Mucosa of descending colon (tissue), 3 donors: ENCODE measurements at regions not wholly inside any gene's neighbourhood (a gene's known extent, or its start where the extent isn't known, plus 50 kb on each side); places are given as distances from the start of the nearest gene placed in this dataset.
A peak's percentile ranks its signal among the peaks of the same experiment; 100 is the strongest.

Experiments used
- ATAC-seq: fragments of 200-7000 bp; cut with Tn5 transposase; one replicate; pipeline ENCODE4 v1.9.1; 2020; ENCODE audit warnings: mild to moderate bottlenecking, moderate library complexity
- DNase-seq, 3 donors: peaks; one replicate each; pipeline ENCODE4 v3.0.0-alpha.2; 2020
- H3K36me3 ChIP-seq: fragments of 200-600 bp; one replicate; pipeline ENCODE4 v1.8.0; 2021; ENCODE audit warnings: low read depth, mild to moderate bottlenecking
- H3K4me1 ChIP-seq: fragments of 200-600 bp; one replicate; pipeline ENCODE4 v1.8.0; 2021; ENCODE audit warnings: low read depth, mild to moderate bottlenecking
- H3K4me3 ChIP-seq: fragments of 200-600 bp; one replicate; pipeline ENCODE4 v1.8.0; 2021; ENCODE audit warnings: mild to moderate bottlenecking
- H3K9me3 ChIP-seq: fragments of 200-600 bp; one replicate; pipeline ENCODE4 v1.8.0; 2021; ENCODE audit warnings: mild to moderate bottlenecking
- CTCF ChIP-seq: fragments of 200-600 bp; IDR thresholded peaks from one replicate; pipeline ENCODE4 v1.8.0; 2022; ENCODE audit warnings: antibody characterized with exemption, mild to moderate bottlenecking
- intact Hi-C, 2 donors: fragments of 100-400 bp; cut with DNase I in 1 of 2; cut with micrococcal nuclease in 1 of 2; formaldehyde crosslinking; loops; one replicate each; pipeline versions ENCODE4 v1.11.0 to v1.11.1; 2022; cut with DNase I, micrococcal nuclease
- donor health status: DM: no; HTN: no; CAD: no; lungs with moderate emphysema.
- donor health status: DM: no; HTN: no; CAD: no.
- donor health status: DM: no; HTN: yes; CAD: no.

- no peak for DNase-seq
- Histone ChIP-seq H3K4me3 (no peak overlapping the region), H3K9me3 (no peaks in the 10 kb centered on the region), H3K36me3 (no peaks in the 10 kb centered on the region), H3K4me1 (no peaks in the 10 kb centered on the region)
- TF ChIP-seq CTCF, result no peak
- ATAC-seq, result no peak
- intact Hi-C loops, result no loop called here
Measured at GRCh38 chrX:116972362-116972761, 509.6 kb upstream of the CT83 start.

DNA sequence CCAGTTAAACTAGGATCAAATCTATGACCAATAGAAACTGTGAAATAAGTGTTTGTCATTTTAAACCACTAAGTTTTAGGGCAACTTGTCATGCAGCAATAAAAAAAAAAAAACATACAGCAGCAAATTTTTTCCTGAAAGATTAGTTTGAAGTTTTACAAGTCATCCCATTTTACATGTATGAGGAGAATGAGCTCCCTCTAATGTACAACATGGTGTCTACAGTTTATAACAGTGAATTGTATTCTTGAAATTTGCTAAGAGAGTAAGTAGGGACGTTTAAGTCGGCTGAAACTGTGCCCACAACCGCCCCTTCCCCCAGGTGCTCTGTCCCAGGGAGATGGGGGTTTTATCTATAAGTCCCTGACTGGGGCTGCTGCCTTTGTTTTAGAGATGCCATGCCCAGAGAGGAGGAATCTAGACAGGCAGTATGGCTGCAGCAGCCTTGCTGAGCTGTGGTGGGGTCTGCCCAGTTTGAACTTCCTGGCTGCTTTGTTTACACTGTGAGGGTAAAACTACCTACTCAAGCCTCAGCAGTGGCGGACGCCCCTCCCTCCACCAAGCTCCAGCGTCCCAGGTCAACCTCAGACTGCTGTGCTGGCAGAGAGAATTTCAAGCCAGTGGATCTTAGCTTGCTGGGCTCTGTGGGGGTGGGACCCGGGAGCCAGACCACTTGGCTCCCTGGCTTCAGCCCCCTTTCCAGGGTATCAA, 499.3 kb upstream of the CT83 start:
- DNase-seq, result no peak
- no peaks in the 10 kb centered on the region for H3K4me1 ChIP-seq
- intact Hi-C loops, result no loop called here

GRCh38 chrX:116930311-116930710, 467.5 kb upstream of the CT83 start:
- no peak for ATAC-seq
- no peaks in the 10 kb centered on the region for H3K9me3 ChIP-seq
- no peaks in the 10 kb centered on the region for H3K4me1 ChIP-seq
- TF ChIP-seq CTCF, result no peak
- DNase-seq, result no peak
- no peaks in the 10 kb centered on the region for H3K36me3 ChIP-seq
- H3K4me3 ChIP-seq, result no peak overlapping the region
- intact Hi-C loops, result no loop called here

More for the DNA sequence above, 499.3 kb upstream of the CT83 start:
- Histone ChIP-seq H3K9me3 (no peaks in the 10 kb centered on the region), H3K36me3 (no peaks in the 10 kb centered on the region), H3K4me3 (no peak overlapping the region)
- no peak for TF ChIP-seq CTCF
- no peak for ATAC-seq

- no peak overlapping the region for H3K4me3 ChIP-seq
- ATAC-seq (no peak), DNase-seq (no peak)
- intact Hi-C loops, result no loop called here
- H3K4me1 ChIP-seq, result no peaks in the 10 kb centered on the region
- TF ChIP-seq CTCF, result no peak
- H3K9me3 ChIP-seq, result no peaks in the 10 kb centered on the region
- H3K36me3 ChIP-seq, result no peaks in the 10 kb centered on the region
Measured at GRCh38 chrX:116897526-116897925, 434.8 kb upstream of the CT83 start.

- Histone ChIP-seq H3K4me3 (no peak overlapping the region), H3K4me1 (no peaks in the 10 kb centered on the region), H3K36me3 (no peaks in the 10 kb centered on the region), H3K9me3 (no peaks in the 10 kb centered on the region)
- peak; percentile 79 for ATAC-seq
- intact Hi-C loops, result no loop called here
- no peak for TF ChIP-seq CTCF
- peak in 1 of 3 donors; percentile 9 for DNase-seq
Measured at GRCh38 chrX:116881961-116882360, 419.2 kb upstream of the CT83 start.

DNA sequence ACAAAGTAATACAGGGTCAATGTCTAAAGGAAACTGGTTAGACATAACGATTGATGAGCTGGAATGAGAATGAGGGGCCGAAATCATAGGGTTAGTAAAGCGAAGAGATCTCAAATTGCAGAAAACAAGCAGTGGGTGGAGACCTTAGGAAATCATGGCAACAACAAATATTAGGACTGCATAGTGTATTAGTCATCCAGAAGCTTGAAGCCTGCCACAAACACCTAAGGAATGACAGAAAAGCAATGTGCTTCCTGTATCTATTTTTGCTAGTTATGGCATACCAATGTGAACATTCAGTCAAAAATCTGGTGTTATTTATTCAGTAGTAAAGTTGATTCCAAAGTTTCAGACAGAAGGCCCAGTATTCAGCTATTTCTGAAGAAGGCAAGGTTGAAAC, 410.9 kb upstream of the CT83 start:
- Histone ChIP-seq H3K36me3 (no peaks in the 10 kb centered on the region), H3K4me1 (no peaks in the 10 kb centered on the region), H3K4me3 (no peak overlapping the region), H3K9me3 (no peaks in the 10 kb centered on the region)
- no peak for TF ChIP-seq CTCF
- DNase-seq, result no peak
- intact Hi-C loops, result no loop called here
- no peak for ATAC-seq
